ENCODE measurements at regions not wholly inside any gene's neighbourhood (a gene's known extent, or its start where the extent isn't known, plus 50 kb on each side); places are given as distances from the start of the nearest gene placed in this dataset.

DNA sequence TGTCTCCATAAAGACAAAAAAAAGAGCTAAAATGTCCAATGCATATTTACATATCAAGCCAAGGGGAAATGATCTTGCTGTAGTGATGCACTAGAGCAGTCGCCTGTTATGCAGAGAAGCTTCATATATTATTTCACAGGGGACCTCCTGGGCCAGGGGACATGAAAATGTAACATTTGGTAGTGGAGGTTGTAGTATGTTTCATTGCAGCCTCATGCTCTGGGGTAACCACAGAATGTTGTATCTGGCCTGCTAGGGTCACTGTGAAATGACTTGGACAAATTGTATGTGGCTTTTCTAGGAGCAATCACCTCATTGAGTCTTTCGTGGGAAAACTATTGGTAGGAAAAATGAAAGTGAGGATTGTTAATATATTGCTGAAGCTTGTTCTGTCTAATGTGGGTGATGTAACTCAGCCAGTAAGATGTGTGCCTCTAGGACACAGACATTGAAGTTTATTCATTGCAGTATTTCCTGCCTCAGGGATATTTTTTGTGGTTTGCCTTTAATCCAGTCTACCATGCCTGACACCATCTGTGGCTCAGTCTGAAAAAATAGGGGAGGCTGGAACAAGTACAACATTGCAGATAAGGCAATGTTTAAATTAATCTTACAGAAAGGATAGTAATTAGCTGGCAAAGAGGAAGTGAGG is 430.8 kb upstream of the TNC start:
- TF ChIP-seq CTCF (IDR thresholded peaks at IDR 0.05), result no peak
- no peak for TF ChIP-seq POLR2AphosphoS5 (IDR thresholded peaks at IDR 0.05)
- TF ChIP-seq POLR2A (IDR thresholded peaks at IDR 0.05), result no peak

All from prostate gland (tissue), 2 donors.